ENCODE measurements at regions not wholly inside any gene's neighbourhood (a gene's known extent, or its start where the extent isn't known, plus 50 kb on each side); places are given as distances from the start of the nearest gene placed in this dataset.

DNA sequence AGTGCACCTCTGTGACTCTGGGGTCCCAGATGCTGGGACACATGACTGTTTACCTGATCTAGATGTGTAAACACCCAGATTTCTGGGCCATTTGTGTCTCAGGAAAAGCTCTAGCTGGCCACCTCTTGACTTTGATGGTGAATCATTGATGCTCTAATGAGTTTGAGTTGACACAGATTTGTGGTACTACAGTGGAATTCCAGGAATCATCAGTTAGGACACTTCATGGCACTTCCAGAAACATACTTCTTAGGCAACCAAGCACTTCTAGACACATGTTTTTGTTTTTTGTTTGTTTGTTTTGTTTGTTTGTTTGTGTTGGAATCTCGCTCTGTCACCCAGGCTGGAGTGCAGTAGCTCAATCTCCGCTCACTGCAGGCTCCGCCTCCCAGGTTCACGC is 302.2 kb upstream of the ZMIZ1 start:
- TF ChIP-seq, protein P1, sequence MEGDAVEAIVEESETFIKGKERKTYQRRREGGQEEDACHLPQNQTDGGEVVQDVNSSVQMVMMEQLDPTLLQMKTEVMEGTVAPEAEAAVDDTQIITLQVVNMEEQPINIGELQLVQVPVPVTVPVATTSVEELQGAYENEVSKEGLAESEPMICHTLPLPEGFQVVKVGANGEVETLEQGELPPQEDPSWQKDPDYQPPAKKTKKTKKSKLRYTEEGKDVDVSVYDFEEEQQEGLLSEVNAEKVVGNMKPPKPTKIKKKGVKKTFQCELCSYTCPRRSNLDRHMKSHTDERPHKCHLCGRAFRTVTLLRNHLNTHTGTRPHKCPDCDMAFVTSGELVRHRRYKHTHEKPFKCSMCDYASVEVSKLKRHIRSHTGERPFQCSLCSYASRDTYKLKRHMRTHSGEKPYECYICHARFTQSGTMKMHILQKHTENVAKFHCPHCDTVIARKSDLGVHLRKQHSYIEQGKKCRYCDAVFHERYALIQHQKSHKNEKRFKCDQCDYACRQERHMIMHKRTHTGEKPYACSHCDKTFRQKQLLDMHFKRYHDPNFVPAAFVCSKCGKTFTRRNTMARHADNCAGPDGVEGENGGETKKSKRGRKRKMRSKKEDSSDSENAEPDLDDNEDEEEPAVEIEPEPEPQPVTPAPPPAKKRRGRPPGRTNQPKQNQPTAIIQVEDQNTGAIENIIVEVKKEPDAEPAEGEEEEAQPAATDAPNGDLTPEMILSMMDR (conservative IDR thresholded peaks at IDR 0.05; ENCODE audit: low read depth, low read length), result no peak
- H3K4me3 ChIP-seq (ENCODE audit: low read depth, low read length), result no peak overlapping the region
- DNase-seq (ENCODE audit: low read depth), result no peak

DNA sequence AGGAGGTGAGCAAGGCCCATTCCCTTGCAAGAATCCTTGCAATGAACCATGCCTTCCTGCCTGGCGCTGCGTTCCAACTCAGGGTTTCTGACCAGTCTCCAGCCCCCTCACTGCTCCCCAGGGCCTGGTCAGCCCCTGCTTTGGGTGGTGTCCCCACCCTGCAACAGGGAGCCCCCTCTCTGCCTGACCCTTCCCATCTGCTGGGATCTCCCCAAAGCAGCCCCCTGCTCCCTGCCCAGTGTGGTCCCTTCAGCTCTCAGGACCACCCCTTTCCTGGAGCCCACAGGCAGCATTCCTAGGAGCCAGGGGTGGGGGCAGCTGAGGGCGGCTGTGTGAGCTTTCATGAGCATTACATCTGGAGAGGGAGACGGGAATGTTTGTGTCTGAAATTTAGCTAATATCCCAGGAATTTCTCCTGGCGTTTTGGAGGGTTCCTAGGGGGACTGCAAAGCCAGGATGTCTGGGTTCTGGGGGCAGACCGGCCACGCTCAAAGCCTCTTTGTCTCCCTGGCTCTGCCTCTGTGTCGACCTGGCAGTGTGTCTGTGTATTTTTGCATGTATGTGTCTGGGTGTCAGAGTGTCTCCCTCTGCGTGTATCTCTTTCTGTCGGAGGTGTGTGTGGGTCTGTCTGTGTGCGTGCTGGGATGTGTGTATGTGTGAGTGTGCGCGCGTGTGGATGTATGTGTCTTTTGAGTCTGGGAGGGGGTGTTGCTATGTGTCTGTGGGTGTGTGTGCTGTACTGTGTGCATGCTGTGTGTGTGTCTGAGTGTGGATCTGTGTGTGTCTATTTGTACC is 300.5 kb upstream of the ZMIZ1 start:
- no peak overlapping the region for H3K4me3 ChIP-seq (ENCODE audit: low read depth, low read length)
- DNase-seq (ENCODE audit: low read depth), result no peak
- TF ChIP-seq, protein P1 (conservative IDR thresholded peaks at IDR 0.05; ENCODE audit: low read depth, low read length), result no peak

DNA sequence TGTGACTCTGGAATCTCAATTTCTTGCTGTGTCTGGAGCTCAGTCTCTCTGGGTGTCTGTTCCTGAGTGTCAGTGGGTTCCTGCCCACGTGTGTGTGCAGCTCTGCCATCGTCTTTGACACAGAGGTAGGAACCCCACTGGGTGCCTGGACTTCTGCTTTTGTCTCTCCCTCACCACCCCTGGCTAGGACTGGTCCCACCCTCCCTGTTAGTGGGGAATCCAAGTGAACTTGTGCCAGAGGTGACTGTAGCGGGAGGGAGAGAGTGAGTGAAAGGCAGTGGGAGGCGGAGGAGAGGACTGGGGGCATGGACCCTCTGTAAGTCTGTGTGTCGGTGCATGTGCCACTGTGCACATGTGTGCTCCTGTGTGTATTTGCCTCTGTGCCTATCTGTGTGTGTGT is 299.9 kb upstream of the ZMIZ1 start:
- H3K4me3 ChIP-seq (ENCODE audit: low read depth, low read length), result no peak overlapping the region
- TF ChIP-seq, protein P1 (conservative IDR thresholded peaks at IDR 0.05; ENCODE audit: low read depth, low read length), result no peak
- DNase-seq (ENCODE audit: low read depth), result no peak

DNA sequence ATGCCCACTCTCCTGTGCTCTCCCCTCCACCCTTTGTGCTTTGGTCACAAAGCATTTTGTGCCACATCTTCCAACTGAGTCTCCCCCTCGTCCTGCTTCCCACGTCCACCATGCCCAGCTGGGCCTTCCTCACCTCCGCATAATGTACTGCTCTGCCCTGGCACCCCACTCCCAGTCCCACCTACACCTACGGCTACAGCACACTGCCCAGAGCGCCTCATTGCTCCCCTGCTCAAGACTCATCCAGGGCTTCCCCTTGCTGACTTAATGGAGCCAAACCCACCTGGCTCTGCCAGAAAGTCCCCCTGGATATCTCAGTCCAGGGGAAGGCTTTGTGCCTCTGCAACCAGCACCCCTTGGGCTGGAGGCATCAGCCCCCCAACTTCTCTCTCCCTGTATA is 299.2 kb upstream of the ZMIZ1 start:
- DNase-seq (ENCODE audit: low read depth), result no peak
- no peak overlapping the region for H3K4me3 ChIP-seq (ENCODE audit: low read depth, low read length)
- TF ChIP-seq, protein P1 (conservative IDR thresholded peaks at IDR 0.05; ENCODE audit: low read depth, low read length), result no peak

DNA sequence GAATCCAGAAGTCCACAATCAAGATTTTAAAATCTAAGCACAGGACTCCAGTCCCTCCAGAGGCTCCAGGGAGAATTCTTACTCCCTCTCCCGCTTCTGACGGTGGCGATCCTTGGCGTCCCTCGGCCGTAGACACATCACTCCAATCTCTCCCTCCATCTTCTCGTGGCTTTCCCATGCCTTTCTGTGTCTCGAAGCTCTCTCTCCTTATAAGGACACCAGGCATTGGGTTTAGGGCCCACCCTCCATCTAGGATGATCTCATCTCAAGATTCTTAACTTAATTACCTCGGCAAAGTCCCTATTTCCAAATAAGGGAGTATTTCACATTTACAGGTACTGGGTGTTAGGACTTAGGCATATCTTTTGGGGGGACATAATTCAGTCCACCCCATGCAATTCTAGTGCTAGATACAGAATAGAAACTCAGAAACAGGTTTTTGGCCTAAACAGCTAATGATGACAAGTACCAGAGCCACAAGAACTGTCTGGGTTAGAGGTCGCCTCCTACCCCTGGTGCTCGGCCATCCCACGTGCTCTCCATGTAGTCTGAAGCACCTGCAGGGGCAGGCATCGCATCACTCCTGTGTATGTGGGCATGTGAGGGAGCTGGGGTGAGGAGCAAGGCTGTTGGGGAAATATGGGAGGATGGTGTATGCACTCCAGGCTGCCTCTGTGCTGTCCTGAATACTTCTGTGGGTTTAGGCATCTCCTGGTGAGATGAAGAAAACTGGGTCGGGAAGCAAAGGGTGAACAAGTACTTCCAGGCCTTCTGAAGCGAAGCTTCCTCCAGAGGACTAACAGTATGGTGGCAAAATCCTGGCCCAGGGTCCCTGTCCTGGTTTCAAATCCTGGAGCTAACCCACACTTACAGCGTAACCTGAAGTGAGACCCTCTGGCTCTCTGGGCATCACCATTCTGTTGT is 298.3 kb upstream of the ZMIZ1 start:
- H3K4me3 ChIP-seq (ENCODE audit: low read depth, low read length), result no peak overlapping the region
- DNase-seq (ENCODE audit: low read depth), result no peak
- TF ChIP-seq, protein P1 (conservative IDR thresholded peaks at IDR 0.05; ENCODE audit: low read depth, low read length), result no peak

DNA sequence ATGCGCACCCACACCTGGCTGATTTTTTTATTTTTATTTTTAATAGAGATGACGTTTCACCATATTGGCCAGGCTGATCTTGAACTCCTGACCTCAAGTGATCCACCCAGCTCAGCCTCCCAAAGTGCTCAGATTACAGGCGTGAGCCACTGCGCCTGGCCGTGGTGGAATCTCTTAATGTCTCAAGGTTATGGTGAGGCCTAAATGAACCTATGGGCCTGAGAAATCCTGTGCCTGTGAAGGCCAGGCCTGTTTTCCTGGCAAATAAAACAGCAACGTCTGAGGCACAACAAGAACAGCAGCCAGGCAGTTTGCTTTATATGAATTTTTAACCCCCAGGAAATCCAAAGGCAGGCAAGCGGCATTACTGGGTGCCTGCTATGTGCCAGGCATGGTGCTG is 297.5 kb upstream of the ZMIZ1 start:
- no peak for DNase-seq (ENCODE audit: low read depth)
- no peak overlapping the region for H3K4me3 ChIP-seq (ENCODE audit: low read depth, low read length)
- TF ChIP-seq, protein P1 (conservative IDR thresholded peaks at IDR 0.05; ENCODE audit: low read depth, low read length), result no peak

Data from epithelial cell of proximal tubule (primary cell).